Muscle layer of colon (tissue), 2 donors: ENCODE measurements at regions not wholly inside any gene's neighbourhood (a gene's known extent, or its start where the extent isn't known, plus 50 kb on each side); places are given as distances from the start of the nearest gene placed in this dataset.

Experiments used
- H3K27ac ChIP-seq: one replicate; pipeline ENCODE4 v1.7.0; 2013; ENCODE audit warnings: low read depth, mild to moderate bottlenecking, low read length, moderate library complexity
- H3K27me3 ChIP-seq, 2 donors: one replicate each; pipeline ENCODE4 v1.7.0; 2013; ENCODE audit warnings: low read length in 2 of 2, mild to moderate bottlenecking in 2 of 2; ENCODE audit not compliant: insufficient read depth in 2 of 2, control insufficient read depth in 1 of 2
- H3K36me3 ChIP-seq: one replicate; pipeline ENCODE4 v1.7.0; 2013; ENCODE audit warnings: mild to moderate bottlenecking, low read length; ENCODE audit not compliant: insufficient read depth
- H3K4me1 ChIP-seq: one replicate; pipeline ENCODE4 v1.7.0; 2013; ENCODE audit warnings: mild to moderate bottlenecking, low read length; ENCODE audit not compliant: insufficient read depth
- H3K4me3 ChIP-seq, 2 donors: one replicate each; pipeline ENCODE4 v1.7.0; 2013; ENCODE audit warnings: low read length in 2 of 2, low read depth in 1 of 2, mild to moderate bottlenecking in 1 of 2, moderate library complexity in 1 of 2
- H3K9ac ChIP-seq: one replicate; pipeline ENCODE4 v1.7.0; 2013; ENCODE audit warnings: low read length
- H3K9me3 ChIP-seq: one replicate; pipeline ENCODE4 v1.7.0; 2013; ENCODE audit warnings: mild to moderate bottlenecking, low read length
- donor health status: abdominal sarcoma.
- donor health status: Adenocarcinoma of cecum.

DNA sequence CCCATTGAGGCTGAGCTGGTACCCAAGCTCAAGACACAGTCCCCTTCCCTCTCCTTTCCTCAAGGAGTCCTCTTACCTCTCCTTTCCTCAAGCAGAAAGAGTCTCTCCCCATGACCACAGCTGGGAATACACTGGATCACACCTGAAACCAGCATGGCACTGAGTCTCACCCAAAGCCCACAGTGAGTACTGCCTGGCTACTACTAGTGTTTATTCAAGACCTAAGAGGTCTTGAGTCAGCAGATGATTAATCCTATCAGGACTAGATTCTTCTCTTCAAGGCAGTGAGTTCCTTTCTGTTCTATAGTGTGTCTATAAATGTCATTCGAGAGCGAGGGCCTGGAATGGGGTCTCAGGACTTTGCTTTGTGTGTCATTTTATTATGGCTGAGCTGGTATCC lies 111.4 kb downstream of the METTL4 start:
- Histone ChIP-seq H3K9ac (no peak overlapping the region), H3K27me3 (no peaks in the 10 kb centered on the region), H3K36me3 (no peaks in the 10 kb centered on the region), H3K4me1 (no peaks in the 10 kb centered on the region), H3K4me3 (no peak overlapping the region), H3K9me3 (no peaks in the 10 kb centered on the region), H3K27ac (no peak overlapping the region)

- H3K4me1 ChIP-seq, result no peaks in the 10 kb centered on the region
- no peak overlapping the region for H3K4me3 ChIP-seq
- no peak overlapping the region for H3K27ac ChIP-seq
- H3K36me3 ChIP-seq, result no peaks in the 10 kb centered on the region
- H3K9me3 ChIP-seq, result no peaks in the 10 kb centered on the region
- H3K27me3 ChIP-seq, result no peaks in the 10 kb centered on the region
- no peak overlapping the region for H3K9ac ChIP-seq
Measured at GRCh38 chr18:2466978-2467377, 104.3 kb downstream of the METTL4 start.

- H3K27ac ChIP-seq, result no peak overlapping the region
- H3K4me1 ChIP-seq, result no peaks in the 10 kb centered on the region
- no peaks in the 10 kb centered on the region for H3K27me3 ChIP-seq
- H3K9me3 ChIP-seq, result no peaks in the 10 kb centered on the region
- H3K4me3 ChIP-seq, result no peak overlapping the region
- H3K36me3 ChIP-seq, result no peaks in the 10 kb centered on the region
- H3K9ac ChIP-seq, result no peak overlapping the region
Measured at GRCh38 chr18:2468051-2468450, 103.3 kb downstream of the METTL4 start.

DNA sequence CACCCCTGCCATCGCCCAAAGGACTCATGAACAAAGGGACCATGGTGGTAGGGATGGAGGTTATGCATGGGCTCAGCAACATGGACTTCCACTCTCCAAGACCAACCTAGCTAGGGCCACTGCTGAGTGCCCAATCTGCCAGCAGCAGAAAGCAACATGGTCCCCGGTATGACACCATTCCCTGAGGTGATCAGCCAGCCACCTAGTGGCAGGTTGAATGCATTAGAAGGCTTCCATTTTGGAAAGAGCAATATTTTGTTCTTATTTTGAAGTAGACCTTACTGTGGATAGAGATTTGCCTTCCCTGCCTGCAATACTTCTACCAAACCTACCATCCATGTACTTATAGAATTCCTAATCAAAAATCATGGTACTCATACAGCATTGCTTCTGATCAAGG lies 99.8 kb downstream of the METTL4 start:
- Histone ChIP-seq H3K27me3 (no peaks in the 10 kb centered on the region), H3K9me3 (no peaks in the 10 kb centered on the region), H3K4me1 (no peaks in the 10 kb centered on the region), H3K9ac (no peak overlapping the region), H3K36me3 (no peaks in the 10 kb centered on the region), H3K27ac (no peak overlapping the region), H3K4me3 (no peak overlapping the region)

GRCh38 chr18:2478662-2479061 lies 92.6 kb downstream of the METTL4 start:
- Histone ChIP-seq H3K9me3 (no peaks in the 10 kb centered on the region), H3K27ac (no peak overlapping the region)

GRCh38 chr18:2480536-2480935 lies 90.8 kb downstream of the METTL4 start:
- no peaks in the 10 kb centered on the region for H3K36me3 ChIP-seq

More at GRCh38 chr18:2478662-2479061, 92.6 kb downstream of the METTL4 start:
- Histone ChIP-seq H3K4me3 (no peak overlapping the region), H3K27me3 (no peaks in the 10 kb centered on the region), H3K9ac (no peak overlapping the region), H3K4me1 (no peaks in the 10 kb centered on the region), H3K36me3 (no peaks in the 10 kb centered on the region)

GRCh38 chr18:2482706-2483475 lies 88.4 kb downstream of the METTL4 start:
- Histone ChIP-seq H3K36me3 (no peaks in the 10 kb centered on the region), H3K4me3 (no peak overlapping the region), H3K9ac (no peak overlapping the region), H3K27me3 (no peaks in the 10 kb centered on the region), H3K4me1 (no peaks in the 10 kb centered on the region), H3K27ac (no peak overlapping the region), H3K9me3 (no peaks in the 10 kb centered on the region)

More at GRCh38 chr18:2480536-2480935, 90.8 kb downstream of the METTL4 start:
- Histone ChIP-seq H3K27me3 (no peaks in the 10 kb centered on the region), H3K27ac (no peak overlapping the region), H3K9me3 (no peaks in the 10 kb centered on the region), H3K4me3 (no peak overlapping the region), H3K9ac (no peak overlapping the region), H3K4me1 (no peaks in the 10 kb centered on the region)

DNA sequence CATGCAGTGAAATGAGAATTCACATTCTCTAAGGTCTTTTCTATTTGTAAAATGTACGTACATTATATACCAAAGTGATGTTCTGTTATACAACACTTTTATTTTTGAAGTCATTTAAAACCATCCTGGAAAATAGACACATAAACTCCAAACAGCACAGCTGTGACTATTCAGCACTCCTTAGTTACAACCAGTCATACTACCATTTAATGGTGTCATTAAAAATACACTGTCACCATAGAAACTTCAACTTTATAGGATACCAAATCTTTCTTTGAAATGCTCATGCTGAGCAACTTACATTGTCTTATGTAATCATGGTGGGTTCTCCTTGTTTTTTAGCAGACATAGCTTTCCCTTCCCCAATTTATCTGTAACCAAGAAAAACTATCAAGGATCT lies 85.3 kb downstream of the METTL4 start:
- H3K9ac ChIP-seq, result no peak overlapping the region
- H3K4me1 ChIP-seq, result no peaks in the 10 kb centered on the region
- no peaks in the 10 kb centered on the region for H3K36me3 ChIP-seq
- no peak overlapping the region for H3K4me3 ChIP-seq
- H3K9me3 ChIP-seq, result no peaks in the 10 kb centered on the region
- no peaks in the 10 kb centered on the region for H3K27me3 ChIP-seq
- H3K27ac ChIP-seq, result no peak overlapping the region

DNA sequence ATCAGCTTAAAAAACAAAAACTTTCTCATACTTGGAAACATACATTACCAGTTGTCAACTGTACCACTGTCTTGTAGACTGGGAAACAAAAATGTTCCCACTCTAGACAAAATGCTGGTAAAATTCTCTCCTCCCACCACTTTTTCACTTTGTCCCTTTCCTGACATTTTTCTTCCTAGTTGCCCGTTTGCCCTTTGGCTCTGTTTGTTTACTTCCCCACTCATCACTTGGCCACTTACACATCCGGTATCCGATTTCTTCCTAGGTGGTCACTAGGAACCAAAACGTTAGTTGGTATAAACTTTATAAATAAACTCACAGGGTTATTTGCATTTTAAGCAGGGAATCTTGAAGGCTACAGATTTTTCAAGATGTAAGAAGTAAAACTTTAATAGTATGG lies 84.9 kb downstream of the METTL4 start:
- Histone ChIP-seq H3K36me3 (no peaks in the 10 kb centered on the region), H3K27me3 (no peaks in the 10 kb centered on the region), H3K27ac (no peak overlapping the region), H3K9me3 (no peaks in the 10 kb centered on the region), H3K4me1 (no peaks in the 10 kb centered on the region), H3K9ac (no peak overlapping the region), H3K4me3 (no peak overlapping the region)
